GM12874 (cell line): ENCODE measurements at regions not wholly inside any gene's neighbourhood (a gene's known extent, or its start where the extent isn't known, plus 50 kb on each side); places are given as distances from the start of the nearest gene placed in this dataset.

Source experiments
- TF ChIP-seq, protein P1 (sequence below): IDR thresholded peaks from 2 replicates; pipeline ENCODE4 v1.5.1; 2011; ENCODE audit warnings: low read depth, mild to moderate bottlenecking, control low read depth, low read length, moderate library complexity; ENCODE audit not compliant: insufficient read depth

DNA sequence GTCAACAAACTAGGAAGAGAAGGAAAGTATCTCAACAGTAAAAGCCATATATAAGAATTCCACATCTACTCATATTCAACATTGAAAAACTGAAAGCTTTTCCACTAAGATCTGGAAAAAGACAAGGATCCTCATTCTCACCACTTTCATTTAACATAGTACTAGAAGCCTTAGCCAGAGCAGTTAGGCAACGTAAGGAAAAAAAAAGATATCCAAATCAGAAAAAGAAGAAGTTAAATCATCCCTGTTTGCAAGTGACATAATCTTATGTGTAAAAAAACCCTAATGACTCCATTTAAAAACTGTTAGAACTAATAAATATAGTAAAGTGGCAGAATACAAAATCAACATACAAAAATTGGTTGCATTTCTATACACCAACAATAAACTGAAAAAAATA is 426.2 kb downstream of the BCAT1 start:
- TF ChIP-seq, protein P1, sequence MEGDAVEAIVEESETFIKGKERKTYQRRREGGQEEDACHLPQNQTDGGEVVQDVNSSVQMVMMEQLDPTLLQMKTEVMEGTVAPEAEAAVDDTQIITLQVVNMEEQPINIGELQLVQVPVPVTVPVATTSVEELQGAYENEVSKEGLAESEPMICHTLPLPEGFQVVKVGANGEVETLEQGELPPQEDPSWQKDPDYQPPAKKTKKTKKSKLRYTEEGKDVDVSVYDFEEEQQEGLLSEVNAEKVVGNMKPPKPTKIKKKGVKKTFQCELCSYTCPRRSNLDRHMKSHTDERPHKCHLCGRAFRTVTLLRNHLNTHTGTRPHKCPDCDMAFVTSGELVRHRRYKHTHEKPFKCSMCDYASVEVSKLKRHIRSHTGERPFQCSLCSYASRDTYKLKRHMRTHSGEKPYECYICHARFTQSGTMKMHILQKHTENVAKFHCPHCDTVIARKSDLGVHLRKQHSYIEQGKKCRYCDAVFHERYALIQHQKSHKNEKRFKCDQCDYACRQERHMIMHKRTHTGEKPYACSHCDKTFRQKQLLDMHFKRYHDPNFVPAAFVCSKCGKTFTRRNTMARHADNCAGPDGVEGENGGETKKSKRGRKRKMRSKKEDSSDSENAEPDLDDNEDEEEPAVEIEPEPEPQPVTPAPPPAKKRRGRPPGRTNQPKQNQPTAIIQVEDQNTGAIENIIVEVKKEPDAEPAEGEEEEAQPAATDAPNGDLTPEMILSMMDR, result no peak

DNA sequence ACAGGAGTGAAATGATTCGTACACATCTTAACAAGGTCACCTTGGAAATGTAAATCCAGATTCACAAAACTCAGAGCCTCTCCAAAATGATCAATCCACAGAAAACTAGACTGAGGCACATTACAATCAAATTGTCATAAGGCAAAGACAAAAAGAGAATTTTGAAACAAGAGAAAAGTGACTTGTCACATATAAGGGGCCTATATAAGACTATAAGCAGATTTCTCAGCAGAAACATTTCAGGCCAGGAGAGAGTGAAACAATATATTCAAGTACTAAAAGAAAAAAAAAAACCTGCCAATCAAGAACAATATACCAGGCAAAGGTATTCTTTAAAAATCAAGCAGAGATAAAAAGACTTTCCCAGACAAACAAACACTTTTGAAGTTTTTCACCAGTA is 429.1 kb downstream of the BCAT1 start:
- TF ChIP-seq, protein P1, result no peak

GRCh38 chr12:24517000-24517399 is 431.9 kb downstream of the BCAT1 start:
- TF ChIP-seq, protein P1, result no peak

- TF ChIP-seq, protein P1, result no peak
These were observed 438.2 kb downstream of the BCAT1 start for GRCh38 chr12:24510581-24511125.

GRCh38 chr12:24507827-24508226 is 441.1 kb downstream of the BCAT1 start:
- TF ChIP-seq, protein P1, result no peak

GRCh38 chr12:24505366-24506015 is 443.4 kb downstream of the BCAT1 start:
- TF ChIP-seq, protein P1, result no peak

DNA sequence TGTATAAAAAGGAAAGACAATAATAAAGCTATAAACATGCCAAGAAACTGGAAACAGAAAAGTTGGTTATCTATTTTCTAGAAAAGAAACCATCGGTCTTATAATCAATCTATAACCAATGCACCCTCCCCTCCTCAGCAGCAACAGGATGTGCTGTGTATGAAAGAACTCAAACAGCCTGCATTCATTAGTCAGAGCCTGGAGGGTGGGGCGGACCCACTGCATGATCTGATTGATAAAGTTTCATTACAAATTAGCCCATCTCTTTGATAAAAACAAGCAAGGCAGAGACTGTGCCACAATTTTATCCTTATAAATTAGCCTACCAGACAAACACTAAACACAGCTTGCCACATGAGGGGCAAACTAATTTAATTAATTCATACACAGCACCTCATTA is 448.1 kb downstream of the BCAT1 start:
- TF ChIP-seq, protein P1, result no peak
